ENCODE measurements at regions not wholly inside any gene's neighbourhood (a gene's known extent, or its start where the extent isn't known, plus 50 kb on each side); places are given as distances from the start of the nearest gene placed in this dataset.

- TF ChIP-seq RFX5 (IDR thresholded peaks at IDR 0.05) (no peak), POLR2A (IDR thresholded peaks at IDR 0.05; ENCODE audit: low read length) (no peak)
- TF ChIP-seq, protein P1, sequence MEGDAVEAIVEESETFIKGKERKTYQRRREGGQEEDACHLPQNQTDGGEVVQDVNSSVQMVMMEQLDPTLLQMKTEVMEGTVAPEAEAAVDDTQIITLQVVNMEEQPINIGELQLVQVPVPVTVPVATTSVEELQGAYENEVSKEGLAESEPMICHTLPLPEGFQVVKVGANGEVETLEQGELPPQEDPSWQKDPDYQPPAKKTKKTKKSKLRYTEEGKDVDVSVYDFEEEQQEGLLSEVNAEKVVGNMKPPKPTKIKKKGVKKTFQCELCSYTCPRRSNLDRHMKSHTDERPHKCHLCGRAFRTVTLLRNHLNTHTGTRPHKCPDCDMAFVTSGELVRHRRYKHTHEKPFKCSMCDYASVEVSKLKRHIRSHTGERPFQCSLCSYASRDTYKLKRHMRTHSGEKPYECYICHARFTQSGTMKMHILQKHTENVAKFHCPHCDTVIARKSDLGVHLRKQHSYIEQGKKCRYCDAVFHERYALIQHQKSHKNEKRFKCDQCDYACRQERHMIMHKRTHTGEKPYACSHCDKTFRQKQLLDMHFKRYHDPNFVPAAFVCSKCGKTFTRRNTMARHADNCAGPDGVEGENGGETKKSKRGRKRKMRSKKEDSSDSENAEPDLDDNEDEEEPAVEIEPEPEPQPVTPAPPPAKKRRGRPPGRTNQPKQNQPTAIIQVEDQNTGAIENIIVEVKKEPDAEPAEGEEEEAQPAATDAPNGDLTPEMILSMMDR (IDR thresholded peaks at IDR 0.05): no peak
Observed at GRCh38 chr5:8585230-8586018, 716.5 kb downstream of the MTRR start.
